Muscle of arm (tissue), 1 donor: ENCODE measurements at regions not wholly inside any gene's neighbourhood (a gene's known extent, or its start where the extent isn't known, plus 50 kb on each side); places are given as distances from the start of the nearest gene placed in this dataset.

ENCODE experiments used
- DNase-seq: peaks from one replicate; pipeline ENCODE4 v3.0.0-alpha.2; 2013

DNA sequence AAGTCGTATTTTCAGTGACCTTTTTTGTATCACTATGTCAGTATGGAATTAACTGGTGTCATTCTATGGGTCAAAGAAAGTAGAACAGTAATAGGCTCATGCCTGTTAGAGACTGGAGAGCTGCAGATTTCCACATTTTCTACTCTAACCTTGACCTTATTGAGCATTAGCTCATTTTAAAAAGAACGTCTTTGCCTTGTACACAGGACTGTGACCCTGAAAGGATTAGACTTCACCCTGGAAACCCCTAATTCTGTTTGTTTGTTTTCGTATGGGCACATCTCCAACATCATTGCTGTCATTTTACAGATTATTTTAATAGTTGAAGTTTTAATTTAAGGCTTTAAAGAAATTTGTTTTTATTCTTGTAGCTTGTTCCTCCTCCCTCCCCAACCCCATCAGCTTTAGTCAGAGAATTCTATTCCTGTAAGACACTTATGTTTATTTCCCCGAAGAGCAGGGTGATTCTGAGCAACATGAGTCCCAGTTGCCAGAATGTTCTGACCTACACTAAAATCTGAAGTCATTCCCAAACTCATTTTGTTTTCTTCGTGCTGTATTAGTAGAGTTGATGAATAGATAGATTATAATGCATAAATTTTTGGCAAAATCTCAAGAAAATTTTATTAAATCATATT, 451.3 kb downstream of the FOXG1 start:
- no peak for DNase-seq

DNA sequence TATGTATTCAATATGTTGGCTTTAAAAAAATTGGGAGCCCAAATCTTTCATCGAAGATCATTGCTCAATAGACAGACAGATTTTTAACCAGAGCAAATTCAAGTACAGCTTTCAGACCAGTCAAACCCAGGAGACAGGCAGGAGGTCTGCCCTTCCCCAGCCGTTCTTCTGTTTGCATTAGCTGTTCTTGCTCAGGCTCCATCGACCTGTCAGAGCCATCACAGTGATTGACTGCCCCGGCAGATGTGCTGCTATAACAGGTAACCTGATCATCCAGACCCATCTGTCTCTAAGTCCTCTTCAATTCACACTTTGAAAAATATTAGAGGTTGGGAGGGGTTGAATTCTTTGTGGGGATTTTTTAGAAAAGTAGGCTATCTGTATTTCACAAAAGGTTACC, 453.5 kb downstream of the FOXG1 start:
- DNase-seq: no peak

DNA sequence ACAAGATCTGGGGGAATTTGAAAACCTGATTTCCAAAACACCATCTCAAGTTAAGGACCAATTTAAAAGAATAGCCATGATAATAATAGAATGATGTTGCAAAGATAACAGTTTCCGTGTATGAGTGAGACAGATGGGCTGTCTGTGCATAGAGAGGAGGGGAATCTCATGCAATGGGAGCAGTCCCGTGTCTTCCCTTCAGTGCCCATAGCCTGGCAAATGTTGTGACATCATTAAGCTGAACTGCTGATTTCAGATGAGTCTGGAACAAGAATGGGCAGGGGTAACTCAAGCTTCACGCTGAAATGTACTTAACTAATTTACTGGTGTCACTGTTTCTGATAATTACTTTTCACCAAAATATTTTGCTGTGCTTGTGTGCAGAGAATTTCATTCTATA, 454.0 kb downstream of the FOXG1 start:
- no peak for DNase-seq

DNA sequence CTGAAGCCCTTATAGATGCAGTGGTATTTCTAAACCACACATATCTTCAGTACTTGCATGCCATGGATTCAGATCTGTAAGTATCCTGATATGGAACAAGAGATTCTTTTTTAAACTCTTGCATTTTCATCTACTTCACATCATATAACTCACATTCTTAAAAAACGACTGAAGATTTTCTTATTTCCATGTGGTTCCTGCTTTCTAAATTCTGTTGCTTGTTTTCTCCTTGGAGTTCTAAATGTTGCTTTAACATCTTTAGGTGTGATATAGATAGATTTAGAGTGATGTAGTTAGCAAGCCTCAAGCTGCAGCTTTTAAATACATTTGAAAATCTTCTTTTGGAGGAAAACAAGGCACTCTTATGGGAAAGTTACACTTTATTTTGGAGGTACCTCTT, 455.4 kb downstream of the FOXG1 start:
- no peak for DNase-seq

DNA sequence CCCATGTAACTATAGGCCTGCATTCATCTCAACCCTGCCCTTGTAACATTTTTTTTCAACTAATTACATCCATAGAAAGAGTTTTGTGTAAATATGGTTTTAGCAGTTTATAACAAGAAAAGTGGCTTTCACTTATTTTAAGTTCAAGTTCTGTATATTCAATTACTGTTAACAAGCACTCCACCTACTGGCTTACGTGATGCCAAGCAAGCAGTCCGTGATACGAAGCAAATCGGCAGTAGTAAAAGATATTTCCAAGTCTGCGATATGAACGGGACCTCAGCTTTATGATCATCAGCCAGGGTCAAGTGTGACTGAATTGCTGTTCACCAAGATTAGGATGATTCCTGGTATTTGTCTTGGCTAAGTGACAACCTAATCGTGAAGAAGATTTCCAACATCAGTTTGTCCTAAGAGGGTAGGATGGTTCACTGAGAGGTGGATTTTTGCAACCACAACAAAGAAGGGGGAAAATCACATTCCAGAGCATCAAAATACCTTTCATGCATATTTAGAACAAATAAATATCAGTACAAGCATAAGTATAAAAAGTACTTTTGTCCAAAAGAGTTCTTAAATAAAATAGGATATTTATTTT, 456.2 kb downstream of the FOXG1 start:
- peak; percentile 37 for DNase-seq

DNA sequence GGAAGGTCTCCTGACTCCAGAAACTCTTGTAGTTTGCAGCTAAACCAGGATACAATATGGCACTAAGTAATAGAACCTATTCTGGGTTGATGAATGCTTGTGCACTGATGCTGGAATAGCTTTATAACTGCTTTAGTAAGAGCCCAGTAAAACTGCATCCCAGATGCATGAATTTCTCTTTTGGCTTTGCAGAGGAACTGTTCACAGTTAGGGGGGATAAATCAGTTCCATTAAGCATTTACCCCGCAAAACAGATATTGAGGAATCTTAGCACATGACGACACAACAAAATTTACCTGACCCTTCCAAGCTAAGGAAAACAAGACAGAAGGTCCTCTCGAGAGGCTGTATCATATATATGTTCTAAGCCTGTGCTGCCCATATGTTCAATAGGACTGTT, 457.4 kb downstream of the FOXG1 start:
- DNase-seq: no peak

DNA sequence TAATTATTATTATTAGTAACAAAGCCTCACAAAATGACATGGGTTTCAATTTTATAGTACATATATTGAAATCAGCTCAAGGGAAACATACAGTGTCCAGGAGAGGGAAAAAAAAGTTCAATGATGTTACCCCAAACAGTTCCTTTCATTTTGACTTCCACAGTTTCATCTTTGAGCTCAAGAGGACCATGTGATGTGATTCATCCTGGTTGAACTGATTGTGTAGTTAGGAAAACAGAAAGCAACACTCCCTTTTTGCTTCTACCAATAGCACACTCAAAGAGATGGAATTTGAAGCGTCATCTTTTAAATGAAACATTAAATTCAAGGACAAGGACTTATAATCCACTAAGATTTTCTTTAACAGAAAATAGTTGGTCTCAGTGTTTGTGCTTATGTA, 461.0 kb downstream of the FOXG1 start:
- DNase-seq: no peak

DNA sequence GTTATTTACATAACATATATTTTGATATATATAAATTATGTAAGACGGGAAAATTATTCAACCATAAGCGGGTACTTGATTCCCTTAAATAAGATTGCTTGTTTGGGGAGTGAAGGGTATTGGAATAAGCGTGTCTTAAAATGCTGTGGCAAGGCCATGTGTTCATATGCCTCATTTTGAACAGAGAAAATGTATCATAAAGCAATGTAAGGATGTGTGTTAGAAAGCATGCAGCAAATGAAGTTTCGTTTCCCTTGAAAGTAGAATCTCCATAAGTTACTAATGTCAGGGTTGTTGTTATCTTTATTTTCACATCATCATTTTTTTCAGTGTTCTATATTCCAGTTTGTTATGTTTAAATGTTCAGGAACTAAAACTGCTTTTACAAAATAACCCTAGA, 465.6 kb downstream of the FOXG1 start:
- DNase-seq: no peak

DNA sequence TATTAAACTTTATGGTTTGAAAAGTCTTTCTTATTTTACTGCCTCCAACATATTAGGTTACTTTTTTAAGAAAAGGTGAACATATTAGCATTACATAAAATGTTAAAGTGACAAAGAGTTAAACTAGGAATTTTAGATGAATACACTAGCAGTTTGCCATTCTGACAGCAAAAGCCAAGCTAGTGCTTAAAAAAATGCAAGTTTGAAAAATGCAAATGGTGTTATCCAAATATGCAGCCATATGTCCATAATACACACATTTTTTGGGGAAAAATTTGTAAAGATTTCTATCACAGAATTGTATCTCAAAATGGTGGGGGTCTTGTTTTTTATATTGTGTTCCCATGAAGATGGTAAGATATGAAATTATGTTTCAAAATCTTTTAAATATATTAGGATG, 466.1 kb downstream of the FOXG1 start:
- no peak for DNase-seq

DNA sequence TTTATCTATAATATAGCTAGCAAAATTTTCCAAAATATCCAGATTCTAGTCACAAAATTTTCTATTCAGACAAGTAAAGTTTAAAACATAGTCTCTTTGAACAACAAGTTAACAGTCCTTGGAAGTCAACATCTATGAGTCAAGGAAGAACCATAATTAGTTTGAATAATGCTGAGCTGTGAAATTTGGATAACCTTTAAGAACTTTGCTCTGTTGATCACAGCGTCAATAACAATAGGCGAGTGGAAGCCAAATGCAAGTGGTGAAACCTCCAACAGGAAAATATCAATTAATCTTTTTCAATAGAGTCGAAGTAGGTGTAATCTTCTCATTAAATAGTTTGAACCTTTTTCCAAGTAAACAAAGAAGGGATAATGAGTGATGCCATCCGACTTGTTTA, 466.6 kb downstream of the FOXG1 start:
- DNase-seq: no peak

DNA sequence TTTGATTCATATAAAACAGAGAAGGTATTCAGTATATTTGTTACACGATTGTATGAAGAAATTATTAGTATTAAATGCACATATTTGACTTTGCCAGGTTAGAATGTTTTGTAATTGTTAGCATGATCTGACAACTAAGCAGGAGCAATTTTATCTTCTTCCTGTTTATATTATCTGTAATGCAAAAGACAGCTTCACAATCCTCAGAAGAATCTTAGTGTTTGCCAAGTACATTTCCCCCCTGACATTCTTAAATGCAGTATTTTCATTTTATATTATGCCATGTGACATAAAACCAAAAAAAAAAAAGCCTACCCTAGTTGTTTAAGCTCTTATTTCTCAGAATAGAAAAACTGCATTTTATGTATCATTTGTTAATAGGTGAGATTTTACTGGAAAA, 469.4 kb downstream of the FOXG1 start:
- no peak for DNase-seq

DNA sequence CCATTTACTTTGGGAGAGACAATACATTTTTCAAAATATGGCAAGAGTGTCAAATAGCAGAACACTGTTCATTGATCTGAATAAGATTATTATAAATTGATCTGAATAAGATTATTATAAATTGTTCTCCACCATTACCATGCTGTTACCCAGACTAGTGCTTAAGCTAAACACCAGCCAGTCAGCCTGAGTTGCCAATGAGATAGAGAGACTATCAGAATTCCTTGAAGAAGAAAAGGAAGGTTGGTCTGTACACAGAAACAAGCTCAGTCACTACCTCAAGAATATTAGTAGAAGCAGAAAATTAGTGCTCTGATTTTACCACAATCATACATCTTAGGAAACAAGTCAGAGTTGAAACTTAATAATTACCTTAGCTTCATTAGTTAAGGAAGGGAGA, 469.8 kb downstream of the FOXG1 start:
- no peak for DNase-seq

DNA sequence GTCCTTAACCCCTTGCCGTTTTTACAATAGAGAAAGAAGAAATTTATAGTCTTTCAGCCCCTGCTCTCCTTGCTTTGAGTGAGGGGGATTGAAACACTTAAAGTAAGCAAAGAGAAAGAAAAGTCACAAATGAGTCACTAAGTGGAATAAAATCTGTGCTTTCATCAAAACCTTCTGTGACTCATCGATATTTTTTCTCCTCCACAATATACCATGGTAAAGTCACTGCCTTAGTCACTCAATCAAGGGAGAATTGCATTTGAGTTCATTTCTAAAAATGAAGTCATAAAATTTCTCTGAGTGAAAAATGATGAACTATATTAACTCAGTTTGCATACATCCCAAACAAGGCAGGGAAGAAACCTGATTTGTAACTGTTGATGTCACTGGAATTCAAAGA, 470.3 kb downstream of the FOXG1 start:
- no peak for DNase-seq

DNA sequence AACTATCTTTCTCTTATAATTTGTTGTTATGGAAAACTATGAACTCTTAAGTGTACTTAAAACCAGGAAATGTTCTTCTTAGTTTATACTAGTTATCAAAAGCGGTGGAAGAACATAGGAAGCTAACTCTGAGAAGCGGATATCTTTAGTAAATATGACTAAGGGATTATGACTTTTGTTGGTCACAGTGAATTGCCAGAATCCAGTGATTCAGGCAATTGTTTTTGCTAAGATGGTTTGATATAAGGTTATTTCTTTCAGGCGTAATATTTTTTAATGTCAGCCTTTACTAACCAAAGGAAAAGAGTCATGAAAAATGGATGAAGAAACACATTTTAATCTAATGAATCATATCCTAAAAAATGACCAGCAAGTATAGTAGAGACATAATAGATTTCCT, 473.5 kb downstream of the FOXG1 start:
- no peak for DNase-seq

DNA sequence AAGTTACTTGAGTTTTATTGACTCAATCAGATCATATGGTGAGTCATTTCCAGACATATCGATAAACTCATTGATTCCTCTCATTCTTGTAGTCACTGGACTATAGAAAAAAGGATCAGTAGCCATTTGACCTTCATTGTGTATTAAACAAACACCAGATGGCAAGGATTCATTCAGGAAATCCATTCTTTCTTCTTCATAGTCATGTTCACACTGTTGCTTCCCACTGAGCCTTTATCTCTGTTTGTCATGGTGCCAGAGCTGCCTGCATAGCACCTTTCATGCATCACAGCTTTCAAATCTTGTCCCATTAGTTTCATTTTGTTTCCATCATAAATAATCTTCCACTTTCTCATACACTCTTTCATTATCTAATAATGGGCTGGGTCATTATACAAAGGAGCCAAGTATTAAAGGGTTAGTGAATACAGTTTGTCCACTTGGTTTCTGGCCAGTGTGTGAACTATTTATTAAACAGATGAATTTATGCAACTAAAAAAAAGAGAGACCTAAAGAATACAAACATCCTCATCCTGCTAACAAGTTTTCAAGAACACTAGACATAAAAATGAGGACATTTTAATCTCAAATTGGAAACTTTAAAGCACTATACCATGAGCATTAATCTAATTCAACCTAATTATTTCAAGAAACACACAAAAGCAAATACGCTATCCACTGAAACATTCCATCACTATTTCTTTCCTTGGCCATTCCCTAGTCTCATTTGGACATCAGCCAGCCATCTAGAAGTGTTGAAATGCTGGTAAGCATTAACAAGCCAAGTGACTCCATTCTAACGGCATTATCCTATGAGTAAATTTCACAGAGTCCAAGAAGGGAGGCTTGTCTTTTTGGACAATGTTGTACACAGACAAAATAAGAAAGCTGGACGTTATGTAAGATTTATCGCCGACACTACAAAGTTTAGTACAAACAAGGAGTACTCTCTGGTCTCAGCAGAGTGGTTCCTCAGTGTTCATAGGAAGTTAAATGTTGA, 476.5 kb downstream of the FOXG1 start:
- DNase-seq: no peak

DNA sequence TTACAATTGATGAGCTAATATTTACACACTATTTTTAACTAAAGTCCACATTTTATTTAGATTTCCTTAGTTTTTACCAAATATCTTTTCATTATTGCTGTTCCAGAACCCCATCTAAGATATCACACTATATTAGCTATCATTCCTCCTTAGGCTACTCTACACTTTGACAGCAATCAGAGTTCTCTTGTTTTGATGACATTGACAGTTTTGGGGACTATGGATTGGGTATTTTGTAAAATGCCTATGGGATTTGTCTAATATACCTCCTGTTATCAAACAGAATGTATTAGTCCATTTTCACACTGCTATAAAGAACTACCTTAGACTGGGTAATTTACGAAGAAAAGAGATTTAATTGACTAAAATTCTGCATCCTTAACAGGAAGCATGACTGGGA, 489.1 kb downstream of the FOXG1 start:
- no peak for DNase-seq

DNA sequence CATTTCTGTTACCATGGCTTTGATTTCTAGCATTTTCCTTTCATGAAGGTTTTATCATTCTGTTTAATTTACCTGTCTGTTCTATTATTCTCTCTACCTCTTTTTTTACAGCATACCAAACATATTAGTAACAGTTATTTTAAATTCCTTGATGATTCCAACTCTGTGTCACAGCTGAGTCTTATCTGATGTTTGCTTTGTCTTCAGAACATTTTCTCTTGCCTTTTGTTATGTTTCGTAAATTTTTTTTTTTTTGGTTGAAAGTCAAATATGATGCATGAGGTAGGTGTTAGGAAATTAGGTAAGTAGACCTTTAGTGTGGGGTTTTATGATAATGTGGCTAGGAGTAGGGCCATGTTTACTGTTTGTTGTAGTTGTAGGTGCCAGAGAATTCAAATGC, 496.4 kb downstream of the FOXG1 start:
- no peak for DNase-seq

DNA sequence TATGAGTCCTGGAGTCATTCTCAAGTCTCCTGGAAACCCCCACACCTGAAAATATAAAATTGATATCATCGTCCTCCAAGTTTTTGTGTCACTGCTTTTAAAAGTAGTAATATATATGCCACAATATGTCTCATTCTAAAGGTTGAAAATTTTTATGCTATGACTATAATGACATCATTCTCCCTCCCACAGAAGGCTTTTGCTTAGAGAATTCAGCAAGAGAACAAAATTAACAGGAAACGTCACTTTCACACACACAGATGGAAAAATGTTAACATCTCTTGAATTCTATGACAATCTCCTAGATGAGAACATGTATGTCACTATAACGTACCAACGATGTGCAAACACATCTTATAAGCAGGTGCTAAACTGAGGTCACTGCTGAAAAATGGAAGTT, 498.3 kb downstream of the FOXG1 start:
- no peak for DNase-seq

DNA sequence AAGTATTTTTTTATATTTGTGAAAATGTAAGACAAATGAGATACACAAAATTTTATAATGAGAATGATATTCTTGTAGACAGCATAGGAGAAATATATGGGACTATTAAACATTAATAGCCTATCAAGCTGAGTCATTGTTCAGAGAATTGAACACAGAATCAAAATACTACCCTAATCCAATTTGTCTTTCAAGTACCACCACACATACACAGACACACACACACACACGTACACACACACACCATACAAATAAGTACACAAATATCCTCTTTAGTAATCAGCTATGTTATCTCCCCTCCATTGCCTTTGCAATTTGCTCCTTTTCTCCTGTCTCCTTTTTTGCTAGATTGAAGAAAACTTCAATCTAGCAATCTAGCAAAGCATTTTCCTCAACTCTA, 499.3 kb downstream of the FOXG1 start:
- DNase-seq: no peak

DNA sequence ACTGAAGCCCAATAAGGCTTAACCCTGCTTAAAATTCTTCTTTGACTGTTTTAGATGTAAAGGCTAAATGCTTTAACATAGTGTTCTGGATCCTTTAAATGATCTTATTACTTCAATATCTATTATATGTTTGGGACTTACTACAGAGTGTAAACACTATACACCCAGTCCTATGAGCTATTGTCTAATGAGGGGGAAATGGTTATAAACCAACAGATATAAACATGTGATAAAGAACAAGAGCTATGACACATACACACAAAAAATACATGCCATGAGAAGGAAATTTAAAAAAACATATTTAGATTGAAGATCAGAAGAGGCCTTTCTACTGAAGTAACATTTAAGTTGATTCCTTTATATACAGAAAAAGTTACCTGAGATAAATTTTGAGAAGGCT, 505.1 kb downstream of the FOXG1 start:
- no peak for DNase-seq

DNA sequence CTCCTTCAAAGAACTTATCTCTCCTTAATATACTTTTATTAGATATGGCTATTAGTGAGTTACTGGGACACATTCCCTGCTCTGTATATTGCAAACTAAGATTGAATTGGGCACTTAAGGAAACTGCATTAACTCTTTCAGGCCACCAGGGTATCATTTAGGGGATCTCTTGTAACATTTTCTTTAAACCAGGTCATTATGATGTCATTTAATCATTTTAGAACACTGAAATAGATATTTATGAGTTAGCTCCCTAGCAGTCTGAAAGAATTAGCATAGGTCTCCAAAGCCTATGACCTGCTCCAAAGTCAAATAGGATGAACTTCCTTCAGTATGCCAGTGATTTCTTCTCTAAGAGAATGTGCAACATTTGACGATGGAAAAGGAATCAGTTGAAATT, 506.9 kb downstream of the FOXG1 start:
- no peak for DNase-seq

DNA sequence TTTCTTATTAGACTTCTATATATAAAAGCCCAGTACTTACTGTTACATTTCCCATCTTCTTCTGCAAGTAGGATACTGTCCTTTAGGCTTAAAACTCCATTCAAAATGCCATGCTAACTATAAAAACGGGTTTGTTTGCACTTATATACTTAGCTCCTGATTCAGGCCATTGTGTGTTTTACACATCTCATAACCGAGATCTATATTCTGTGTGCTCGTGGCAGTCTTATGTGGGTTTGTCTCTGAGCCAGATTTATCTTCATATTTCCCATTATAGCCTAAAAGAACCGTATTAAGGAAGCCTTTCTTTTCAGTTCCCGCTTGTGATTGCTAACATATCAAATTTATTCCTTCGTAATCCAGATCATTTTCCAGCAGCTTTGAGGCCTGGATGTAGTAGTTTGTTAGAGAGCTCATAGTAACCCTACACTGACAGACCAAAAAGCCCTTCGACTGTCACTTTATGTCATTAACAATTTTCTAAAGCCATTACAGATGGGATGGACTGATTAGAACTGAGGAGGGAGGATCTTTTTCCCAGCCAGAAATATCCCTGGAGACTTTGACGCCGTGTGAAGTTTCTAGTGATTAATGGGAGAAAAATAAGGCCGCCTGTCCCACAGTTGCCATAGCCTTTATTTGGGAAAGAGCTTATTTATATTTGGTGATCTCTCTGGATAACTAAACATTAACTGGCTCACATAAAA, 508.5 kb downstream of the FOXG1 start:
- no peak for DNase-seq
